ENCODE measurements at regions not wholly inside any gene's neighbourhood (a gene's known extent, or its start where the extent isn't known, plus 50 kb on each side); places are given as distances from the start of the nearest gene placed in this dataset.

- TF ChIP-seq, protein P1, sequence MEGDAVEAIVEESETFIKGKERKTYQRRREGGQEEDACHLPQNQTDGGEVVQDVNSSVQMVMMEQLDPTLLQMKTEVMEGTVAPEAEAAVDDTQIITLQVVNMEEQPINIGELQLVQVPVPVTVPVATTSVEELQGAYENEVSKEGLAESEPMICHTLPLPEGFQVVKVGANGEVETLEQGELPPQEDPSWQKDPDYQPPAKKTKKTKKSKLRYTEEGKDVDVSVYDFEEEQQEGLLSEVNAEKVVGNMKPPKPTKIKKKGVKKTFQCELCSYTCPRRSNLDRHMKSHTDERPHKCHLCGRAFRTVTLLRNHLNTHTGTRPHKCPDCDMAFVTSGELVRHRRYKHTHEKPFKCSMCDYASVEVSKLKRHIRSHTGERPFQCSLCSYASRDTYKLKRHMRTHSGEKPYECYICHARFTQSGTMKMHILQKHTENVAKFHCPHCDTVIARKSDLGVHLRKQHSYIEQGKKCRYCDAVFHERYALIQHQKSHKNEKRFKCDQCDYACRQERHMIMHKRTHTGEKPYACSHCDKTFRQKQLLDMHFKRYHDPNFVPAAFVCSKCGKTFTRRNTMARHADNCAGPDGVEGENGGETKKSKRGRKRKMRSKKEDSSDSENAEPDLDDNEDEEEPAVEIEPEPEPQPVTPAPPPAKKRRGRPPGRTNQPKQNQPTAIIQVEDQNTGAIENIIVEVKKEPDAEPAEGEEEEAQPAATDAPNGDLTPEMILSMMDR (IDR thresholded peaks at IDR 0.05; ENCODE audit: control extremely low read depth, extremely low read depth, low read depth, missing control alignments): no peak
- POLR2A ChIA-PET: no interaction called here
- no peak for DNase-seq (ENCODE audit: extremely low spot score)
- CTCF ChIA-PET: interaction anchor here (1.2 to 1.9 kb wide), 3 partner anchors 12 to 21 kb away, joined by 3 to 4 read pairs (median 3); no protein-coding TSS in a partner anchor
These were observed 74.0 kb downstream of the MCFD2 start for GRCh38 chr2:46841621-46842020.

- no peak for DNase-seq (ENCODE audit: extremely low spot score)
- ChIA-PET POLR2A (no interaction called here), CTCF (interaction anchor here (1.0 kb wide), 2 partner anchors 14 to 35 kb away, joined by 3 read pairs; no protein-coding TSS in a partner anchor)
- TF ChIP-seq, protein P1 (IDR thresholded peaks at IDR 0.05; ENCODE audit: control extremely low read depth, extremely low read depth, low read depth, missing control alignments): no peak
These were observed 76.6 kb downstream of the MCFD2 start for GRCh38 chr2:46839045-46839444.

- CTCF ChIA-PET: interaction anchor here (0.8 to 1.6 kb wide), 2 partner anchors 15 to 39 kb away, joined by 3 to 4 read pairs; no protein-coding TSS in a partner anchor
- TF ChIP-seq, protein P1 (IDR thresholded peaks at IDR 0.05; ENCODE audit: control extremely low read depth, extremely low read depth, low read depth, missing control alignments): no peak
- POLR2A ChIA-PET: no interaction called here
- no peak for DNase-seq (ENCODE audit: extremely low spot score)
These were observed 77.9 kb downstream of the MCFD2 start for GRCh38 chr2:46837704-46838103.

GRCh38 chr2:46837112-46837454, 78.5 kb downstream of the MCFD2 start:
- TF ChIP-seq, protein P1 (IDR thresholded peaks at IDR 0.05; ENCODE audit: control extremely low read depth, extremely low read depth, low read depth, missing control alignments): no peak
- no peak for DNase-seq (ENCODE audit: extremely low spot score)
- CTCF ChIA-PET: interaction anchor here (0.8 to 1.6 kb wide), 2 partner anchors 14 to 39 kb away, joined by 3 to 4 read pairs; no protein-coding TSS in a partner anchor
- POLR2A ChIA-PET: no interaction called here

DNA sequence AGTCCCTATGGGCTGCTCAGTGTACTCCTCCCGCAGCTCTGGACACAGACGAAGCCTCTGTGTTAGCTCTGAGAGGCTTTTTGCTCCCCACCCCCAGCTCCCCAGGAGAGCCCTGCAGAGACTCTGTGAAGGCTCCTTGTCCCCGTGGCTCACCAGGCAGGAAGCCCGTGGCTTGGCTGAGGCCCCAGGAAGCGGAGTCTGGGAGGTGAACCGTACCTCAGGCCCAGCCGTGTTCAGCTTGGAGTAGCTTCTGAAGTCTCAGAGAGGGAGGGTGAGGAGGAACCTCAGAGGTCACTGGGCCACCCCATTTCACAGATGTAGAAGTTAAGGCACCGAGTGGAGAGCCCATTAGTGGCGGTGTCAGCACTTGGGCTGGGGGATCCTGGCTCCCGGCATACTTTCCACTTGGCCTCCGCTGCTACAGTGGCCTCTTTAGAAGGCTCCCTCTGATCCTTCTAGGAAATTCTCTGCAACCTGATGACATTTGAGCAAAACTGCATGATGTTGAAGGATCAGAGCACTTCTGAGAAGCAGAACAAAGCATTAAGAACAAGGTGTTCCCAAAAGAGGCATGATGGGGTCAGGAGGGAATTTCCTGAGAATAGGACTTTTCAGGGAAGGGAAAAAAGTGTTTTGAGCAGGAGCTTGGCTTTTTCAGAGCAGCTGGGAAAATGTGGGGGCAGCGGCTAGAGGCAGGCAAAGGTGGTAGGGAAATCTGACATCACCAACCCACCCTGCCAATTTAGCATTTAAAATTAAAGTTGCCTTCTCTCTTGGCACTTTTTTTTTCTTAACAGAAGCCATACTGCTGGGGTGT, 79.1 kb downstream of the MCFD2 start:
- POLR2A ChIA-PET: no interaction called here
- TF ChIP-seq, protein P1 (IDR thresholded peaks at IDR 0.05; ENCODE audit: control extremely low read depth, extremely low read depth, low read depth, missing control alignments): no peak
- CTCF ChIA-PET: no interaction called here
- no peak for DNase-seq (ENCODE audit: extremely low spot score)

DNA sequence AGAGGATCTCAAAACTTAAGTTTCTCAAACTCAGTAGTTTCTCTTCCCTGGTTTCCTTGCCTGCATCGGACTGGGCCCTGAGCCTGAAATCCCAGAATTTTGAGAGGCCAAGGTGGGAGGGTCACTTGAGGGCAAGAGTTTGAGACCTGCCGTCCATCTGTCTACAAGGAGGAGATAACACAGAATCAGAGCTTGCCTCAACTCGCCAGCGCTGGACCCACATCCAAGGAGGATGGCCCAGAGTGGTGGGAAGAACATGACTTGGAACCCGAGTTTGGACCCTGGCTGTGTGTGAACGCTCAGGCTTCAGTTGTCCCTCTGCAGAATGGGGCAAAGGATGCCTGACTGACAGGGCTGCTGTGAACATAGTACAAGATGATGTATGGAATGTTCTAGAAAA, 80.1 kb downstream of the MCFD2 start:
- ChIA-PET CTCF (no interaction called here), POLR2A (no interaction called here)
- no peak for DNase-seq (ENCODE audit: extremely low spot score)
- TF ChIP-seq, protein P1 (IDR thresholded peaks at IDR 0.05; ENCODE audit: control extremely low read depth, extremely low read depth, low read depth, missing control alignments): no peak
